Upper lobe of left lung (tissue), 4 donors: ENCODE measurements at regions not wholly inside any gene's neighbourhood (a gene's known extent, or its start where the extent isn't known, plus 50 kb on each side); places are given as distances from the start of the nearest gene placed in this dataset.

Experiments
- CTCF ChIP-seq, 6 experiments: fragments of 450-650 bp in 4 of 6; fragments of 200-600 bp in 2 of 6; sonication (generic) in 2 of 6; IDR thresholded peaks; one replicate each; pipeline ENCODE4 v1.5.1; 2016 to 2019; ENCODE audit warnings: antibody characterized with exemption in 6 of 6
- POLR2A ChIP-seq, 4 donors: fragments of 450-650 bp; IDR thresholded peaks; one replicate each; pipeline ENCODE4 v1.5.1; 2016 to 2017; ENCODE audit warnings: antibody characterized with exemption in 4 of 4, mild to moderate bottlenecking in 2 of 4

- TF ChIP-seq CTCF (IDR thresholded peaks at IDR 0.05) (no peak), POLR2A (IDR thresholded peaks at IDR 0.05) (no peak)
Measured at GRCh38 chrX:147828719-147829118, 83.0 kb upstream of the FMR1 start.
